ENCODE measurements at regions not wholly inside any gene's neighbourhood (a gene's known extent, or its start where the extent isn't known, plus 50 kb on each side); places are given as distances from the start of the nearest gene placed in this dataset.

DNA sequence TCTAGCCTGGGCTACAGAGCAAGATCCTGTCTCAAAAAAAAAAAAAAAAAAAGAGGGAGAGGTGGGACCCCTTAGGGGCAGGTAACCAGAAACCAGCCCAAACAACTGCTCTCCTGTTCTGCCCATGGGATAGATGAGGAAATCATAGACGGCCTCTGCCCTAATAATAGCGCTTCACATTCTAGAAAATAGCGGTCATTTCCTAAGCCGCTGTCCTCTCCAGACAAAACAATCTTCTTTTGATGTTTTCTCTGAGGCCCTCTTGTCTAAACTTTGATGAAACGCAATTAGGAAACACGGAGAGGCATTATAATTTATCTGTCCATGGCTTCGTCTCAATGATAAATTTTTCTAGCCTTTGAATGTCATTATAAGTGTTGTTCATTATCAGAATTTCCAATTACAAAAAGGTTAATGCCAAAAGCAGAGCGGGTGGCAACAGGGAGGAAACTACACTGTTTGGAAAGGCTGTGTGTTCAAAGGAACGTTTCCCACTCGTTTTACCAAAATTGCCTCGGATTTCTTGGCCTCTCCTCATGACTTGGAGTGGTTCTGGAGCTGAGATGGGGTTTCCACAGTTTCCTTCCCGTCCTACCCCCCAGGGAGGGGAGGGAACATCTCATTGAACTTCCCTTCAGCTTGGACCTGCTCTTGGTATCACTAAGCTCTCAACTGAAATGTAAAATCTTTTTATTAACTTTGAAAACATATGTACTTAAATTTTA lies 151.6 kb upstream of the ZNF236 start:
- DNase-seq (ENCODE audit: low read depth, low spot score) (no peak), ATAC-seq (no peak)
- RAD21 ChIA-PET (ENCODE audit: low non-redundant PET in 1 of 2, low total read pairs in 2 of 2, uncharacterized antibody in 2 of 2, unreplicated experiment in 2 of 2), result no interaction called here
- Histone ChIP-seq H3K36me3 (ENCODE audit: control insufficient read depth in 1 of 2, insufficient read depth in 2 of 2, low read length in 2 of 2) (no peaks in the 10 kb centered on the region), H3K27me3 (ENCODE audit: insufficient read depth, low read length) (no peaks in the 10 kb centered on the region), H3K79me2 (ENCODE audit: insufficient read depth, low read length) (no peaks in the 10 kb centered on the region), H4K20me1 (ENCODE audit: insufficient read depth) (no peaks in the 10 kb centered on the region), H3K27ac (ENCODE audit: low read depth, low read length) (no peak overlapping the region), H3K4me2 (ENCODE audit: low read length) (no peak overlapping the region), H3K9ac (ENCODE audit: low read length) (no peak overlapping the region), H3K4me1 (ENCODE audit: control insufficient read depth in 1 of 2, insufficient read depth in 2 of 2, low read length in 2 of 2) (no peaks in the 10 kb centered on the region), H3K9me3 (ENCODE audit: control insufficient read depth in 1 of 2, insufficient read depth in 1 of 2, low read depth in 1 of 2, low read length in 2 of 2) (no peaks in the 10 kb centered on the region), H3K9me2 (ENCODE audit: insufficient read depth) (no peaks in the 10 kb centered on the region), H3K4me3 (replicated peaks in 1 of 2; ENCODE audit: low read depth in 1 of 2, low read length in 2 of 2) (no peak overlapping the region), H2AFZ (ENCODE audit: low read depth, low read length, poor library complexity, severe bottlenecking) (no peak overlapping the region)
- no TSS peak for BruUV-seq (replicated peaks)
- no peak for TF ChIP-seq POLR2AphosphoS5 (IDR thresholded peaks at IDR 0.05; ENCODE audit: low read depth, low read length)
- TF ChIP-seq ZFX (IDR thresholded peaks at IDR 0.05), result no peak
- no peak for TF ChIP-seq JUND (IDR thresholded peaks at IDR 0.05)
- TF ChIP-seq, protein P1, sequence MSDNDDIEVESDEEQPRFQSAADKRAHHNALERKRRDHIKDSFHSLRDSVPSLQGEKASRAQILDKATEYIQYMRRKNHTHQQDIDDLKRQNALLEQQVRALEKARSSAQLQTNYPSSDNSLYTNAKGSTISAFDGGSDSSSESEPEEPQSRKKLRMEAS (IDR thresholded peaks at IDR 0.05), result no peak
- TF ChIP-seq, protein P2, sequence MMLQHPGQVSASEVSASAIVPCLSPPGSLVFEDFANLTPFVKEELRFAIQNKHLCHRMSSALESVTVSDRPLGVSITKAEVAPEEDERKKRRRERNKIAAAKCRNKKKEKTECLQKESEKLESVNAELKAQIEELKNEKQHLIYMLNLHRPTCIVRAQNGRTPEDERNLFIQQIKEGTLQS (IDR thresholded peaks at IDR 0.05), result no peak
- TF ChIP-seq, protein P3, sequence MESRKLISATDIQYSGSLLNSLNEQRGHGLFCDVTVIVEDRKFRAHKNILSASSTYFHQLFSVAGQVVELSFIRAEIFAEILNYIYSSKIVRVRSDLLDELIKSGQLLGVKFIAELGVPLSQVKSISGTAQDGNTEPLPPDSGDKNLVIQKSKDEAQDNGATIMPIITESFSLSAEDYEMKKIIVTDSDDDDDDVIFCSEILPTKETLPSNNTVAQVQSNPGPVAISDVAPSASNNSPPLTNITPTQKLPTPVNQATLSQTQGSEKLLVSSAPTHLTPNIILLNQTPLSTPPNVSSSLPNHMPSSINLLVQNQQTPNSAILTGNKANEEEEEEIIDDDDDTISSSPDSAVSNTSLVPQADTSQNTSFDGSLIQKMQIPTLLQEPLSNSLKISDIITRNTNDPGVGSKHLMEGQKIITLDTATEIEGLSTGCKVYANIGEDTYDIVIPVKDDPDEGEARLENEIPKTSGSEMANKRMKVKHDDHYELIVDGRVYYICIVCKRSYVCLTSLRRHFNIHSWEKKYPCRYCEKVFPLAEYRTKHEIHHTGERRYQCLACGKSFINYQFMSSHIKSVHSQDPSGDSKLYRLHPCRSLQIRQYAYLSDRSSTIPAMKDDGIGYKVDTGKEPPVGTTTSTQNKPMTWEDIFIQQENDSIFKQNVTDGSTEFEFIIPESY (IDR thresholded peaks at IDR 0.05; ENCODE audit: extremely low read depth, insufficient replicate concordance, low read length), result no peak
- no peak for TF ChIP-seq FOSL1 (IDR thresholded peaks at IDR 0.05; ENCODE audit: low read depth)
- TF ChIP-seq ZNF274 (IDR thresholded peaks at IDR 0.05; ENCODE audit: low read depth, low read length), result no peak
- TF ChIP-seq YY1 (IDR thresholded peaks at IDR 0.05; ENCODE audit: extremely low read depth, insufficient replicate concordance, low read depth, low read length), result no peak
- TF ChIP-seq EZH2 (IDR thresholded peaks at IDR 0.05), result no peak
- TF ChIP-seq POLR2A (IDR thresholded peaks at IDR 0.05; ENCODE audit: borderline replicate concordance, extremely low read depth, insufficient read depth, insufficient read length), result no peak
- intact Hi-C loops (cut with micrococcal nuclease), result no loop called here
- CTCF ChIA-PET, result no interaction called here
- POLR2A ChIA-PET, result no interaction called here

Measured in HCT116 (cell line).